ENCODE measurements at regions not wholly inside any gene's neighbourhood (a gene's known extent, or its start where the extent isn't known, plus 50 kb on each side); places are given as distances from the start of the nearest gene placed in this dataset.
"Not testable (repeated sequence)": the region's sequence is repeated elsewhere in the genome, so short reads cannot be mapped to it uniquely, and the experiment has no call there.

DNA sequence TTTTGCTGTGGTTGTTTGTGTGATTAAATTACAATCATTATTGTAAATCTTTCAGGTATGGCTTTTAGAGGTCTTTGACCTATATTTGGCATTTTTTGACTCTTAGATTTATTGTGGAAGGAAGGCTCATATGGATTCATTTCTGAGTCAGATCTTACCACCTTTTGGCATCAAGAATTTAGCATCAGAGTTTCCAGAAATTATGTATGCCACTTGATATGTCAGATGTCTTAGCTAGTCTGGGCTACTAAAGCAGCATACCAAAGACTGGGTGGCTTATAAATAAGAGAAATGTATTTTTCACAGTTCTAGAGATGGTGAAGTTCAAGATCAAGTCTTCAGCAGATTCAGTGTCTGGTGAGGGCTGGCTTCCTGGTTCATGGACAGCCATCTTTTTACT is 129.5 kb upstream of the PZP start:
- H3K4me3 ChIP-seq (ENCODE audit: low read depth in 1 of 3, low read length in 3 of 3): no peak overlapping the region
- no peak for DNase-seq (ENCODE audit: low spot score)
- H3K27ac ChIP-seq (ENCODE audit: low read depth in 1 of 2, low read length in 2 of 2): no peak overlapping the region
- H3K4me1 ChIP-seq (ENCODE audit: control insufficient read depth in 4 of 4, insufficient read depth in 4 of 4, low read length in 3 of 4): no peaks in the 10 kb centered on the region
- no peaks in the 10 kb centered on the region for H3K36me3 ChIP-seq (ENCODE audit: control insufficient read depth in 4 of 4, insufficient read depth in 3 of 4, low read depth in 1 of 4, low read length in 3 of 4)
- no peaks in the 10 kb centered on the region for H3K9me3 ChIP-seq (ENCODE audit: control insufficient read depth in 4 of 4, low read length in 3 of 4)
- TF ChIP-seq GABPA (IDR thresholded peaks at IDR 0.05 in 1 of 2, conservative IDR thresholded peaks at IDR 0.05 in 1 of 2) (no peak), RAD21 (IDR thresholded peaks at IDR 0.05) (no peak), EGR1 (IDR thresholded peaks at IDR 0.05; ENCODE audit: low read depth in 2 of 2) (no peak), TAF1 (conservative IDR thresholded peaks at IDR 0.05) (no peak), YY1 (IDR thresholded peaks at IDR 0.05) (no peak), HNF4A (conservative IDR thresholded peaks at IDR 0.05) (no peak), FOXA2 (IDR thresholded peaks at IDR 0.05) (no peak), JUND (IDR thresholded peaks at IDR 0.05) (no peak), SP1 (IDR thresholded peaks at IDR 0.05) (no peak)
- TF ChIP-seq, protein P1, sequence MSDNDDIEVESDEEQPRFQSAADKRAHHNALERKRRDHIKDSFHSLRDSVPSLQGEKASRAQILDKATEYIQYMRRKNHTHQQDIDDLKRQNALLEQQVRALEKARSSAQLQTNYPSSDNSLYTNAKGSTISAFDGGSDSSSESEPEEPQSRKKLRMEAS (IDR thresholded peaks at IDR 0.05): no peak
- TF ChIP-seq, protein P2, sequence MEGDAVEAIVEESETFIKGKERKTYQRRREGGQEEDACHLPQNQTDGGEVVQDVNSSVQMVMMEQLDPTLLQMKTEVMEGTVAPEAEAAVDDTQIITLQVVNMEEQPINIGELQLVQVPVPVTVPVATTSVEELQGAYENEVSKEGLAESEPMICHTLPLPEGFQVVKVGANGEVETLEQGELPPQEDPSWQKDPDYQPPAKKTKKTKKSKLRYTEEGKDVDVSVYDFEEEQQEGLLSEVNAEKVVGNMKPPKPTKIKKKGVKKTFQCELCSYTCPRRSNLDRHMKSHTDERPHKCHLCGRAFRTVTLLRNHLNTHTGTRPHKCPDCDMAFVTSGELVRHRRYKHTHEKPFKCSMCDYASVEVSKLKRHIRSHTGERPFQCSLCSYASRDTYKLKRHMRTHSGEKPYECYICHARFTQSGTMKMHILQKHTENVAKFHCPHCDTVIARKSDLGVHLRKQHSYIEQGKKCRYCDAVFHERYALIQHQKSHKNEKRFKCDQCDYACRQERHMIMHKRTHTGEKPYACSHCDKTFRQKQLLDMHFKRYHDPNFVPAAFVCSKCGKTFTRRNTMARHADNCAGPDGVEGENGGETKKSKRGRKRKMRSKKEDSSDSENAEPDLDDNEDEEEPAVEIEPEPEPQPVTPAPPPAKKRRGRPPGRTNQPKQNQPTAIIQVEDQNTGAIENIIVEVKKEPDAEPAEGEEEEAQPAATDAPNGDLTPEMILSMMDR (IDR thresholded peaks at IDR 0.05; ENCODE audit: low read depth, low read length, missing input control): no peak
- TF ChIP-seq, protein P3, sequence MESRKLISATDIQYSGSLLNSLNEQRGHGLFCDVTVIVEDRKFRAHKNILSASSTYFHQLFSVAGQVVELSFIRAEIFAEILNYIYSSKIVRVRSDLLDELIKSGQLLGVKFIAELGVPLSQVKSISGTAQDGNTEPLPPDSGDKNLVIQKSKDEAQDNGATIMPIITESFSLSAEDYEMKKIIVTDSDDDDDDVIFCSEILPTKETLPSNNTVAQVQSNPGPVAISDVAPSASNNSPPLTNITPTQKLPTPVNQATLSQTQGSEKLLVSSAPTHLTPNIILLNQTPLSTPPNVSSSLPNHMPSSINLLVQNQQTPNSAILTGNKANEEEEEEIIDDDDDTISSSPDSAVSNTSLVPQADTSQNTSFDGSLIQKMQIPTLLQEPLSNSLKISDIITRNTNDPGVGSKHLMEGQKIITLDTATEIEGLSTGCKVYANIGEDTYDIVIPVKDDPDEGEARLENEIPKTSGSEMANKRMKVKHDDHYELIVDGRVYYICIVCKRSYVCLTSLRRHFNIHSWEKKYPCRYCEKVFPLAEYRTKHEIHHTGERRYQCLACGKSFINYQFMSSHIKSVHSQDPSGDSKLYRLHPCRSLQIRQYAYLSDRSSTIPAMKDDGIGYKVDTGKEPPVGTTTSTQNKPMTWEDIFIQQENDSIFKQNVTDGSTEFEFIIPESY (IDR thresholded peaks at IDR 0.05): no peak
- TF ChIP-seq, protein P4, sequence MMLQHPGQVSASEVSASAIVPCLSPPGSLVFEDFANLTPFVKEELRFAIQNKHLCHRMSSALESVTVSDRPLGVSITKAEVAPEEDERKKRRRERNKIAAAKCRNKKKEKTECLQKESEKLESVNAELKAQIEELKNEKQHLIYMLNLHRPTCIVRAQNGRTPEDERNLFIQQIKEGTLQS (IDR thresholded peaks at IDR 0.05): no peak
- H3K27me3 ChIP-seq (ENCODE audit: control insufficient read depth in 4 of 4, insufficient read depth in 4 of 4, low read length in 3 of 4): no peaks in the 10 kb centered on the region
- H3K9ac ChIP-seq (ENCODE audit: low read depth in 1 of 2, low read length in 2 of 2): no peak overlapping the region

DNA sequence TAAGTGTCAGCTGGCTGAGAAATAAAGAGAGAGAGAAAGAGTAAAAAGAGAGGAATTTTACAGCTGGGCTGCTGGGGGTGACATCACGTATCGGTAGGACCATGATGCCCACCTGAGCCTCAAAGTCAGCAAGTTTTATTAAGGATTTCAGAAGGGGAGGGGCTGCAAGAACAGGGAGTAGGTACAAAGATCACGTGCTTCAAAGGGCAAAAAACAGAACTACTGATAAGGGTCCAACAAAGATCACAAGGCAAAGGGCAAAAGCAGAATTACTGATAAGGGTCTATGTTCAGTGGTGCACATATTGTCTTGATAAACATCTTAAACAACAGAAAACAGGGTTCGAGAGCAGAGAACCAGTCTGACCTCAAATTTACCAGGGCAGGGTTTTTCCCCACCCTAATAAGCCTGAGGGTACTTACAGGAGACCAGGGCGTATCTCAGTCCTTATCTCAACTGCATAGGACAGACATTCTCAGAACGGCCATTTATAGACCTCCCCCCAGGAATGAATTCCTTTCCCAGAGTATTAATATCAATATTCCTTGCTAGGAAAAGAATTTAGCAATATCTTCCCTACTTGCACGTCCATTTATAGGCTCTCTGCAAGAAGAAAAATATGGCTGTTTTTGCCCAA is 128.3 kb upstream of the PZP start:
- H3K27ac ChIP-seq (ENCODE audit: low read depth in 1 of 2, low read length in 2 of 2); H3K9me3 ChIP-seq (ENCODE audit: control insufficient read depth in 4 of 4, low read length in 3 of 4); H3K9ac ChIP-seq (ENCODE audit: low read depth in 1 of 2, low read length in 2 of 2); H3K4me1 ChIP-seq (ENCODE audit: control insufficient read depth in 4 of 4, insufficient read depth in 4 of 4, low read length in 3 of 4); DNase-seq (ENCODE audit: low spot score); H3K36me3 ChIP-seq (ENCODE audit: control insufficient read depth in 4 of 4, insufficient read depth in 3 of 4, low read depth in 1 of 4, low read length in 3 of 4); H3K27me3 ChIP-seq (ENCODE audit: control insufficient read depth in 4 of 4, insufficient read depth in 4 of 4, low read length in 3 of 4); H3K4me3 ChIP-seq (ENCODE audit: low read depth in 1 of 3, low read length in 3 of 3): not testable (repeated sequence)
- 74% methylated on average over 7 of the region's 7 CpGs for WGBS
- peak in 1 of 2 donors; percentile 6 for TF ChIP-seq HNF4A (conservative IDR thresholded peaks at IDR 0.05)

DNA sequence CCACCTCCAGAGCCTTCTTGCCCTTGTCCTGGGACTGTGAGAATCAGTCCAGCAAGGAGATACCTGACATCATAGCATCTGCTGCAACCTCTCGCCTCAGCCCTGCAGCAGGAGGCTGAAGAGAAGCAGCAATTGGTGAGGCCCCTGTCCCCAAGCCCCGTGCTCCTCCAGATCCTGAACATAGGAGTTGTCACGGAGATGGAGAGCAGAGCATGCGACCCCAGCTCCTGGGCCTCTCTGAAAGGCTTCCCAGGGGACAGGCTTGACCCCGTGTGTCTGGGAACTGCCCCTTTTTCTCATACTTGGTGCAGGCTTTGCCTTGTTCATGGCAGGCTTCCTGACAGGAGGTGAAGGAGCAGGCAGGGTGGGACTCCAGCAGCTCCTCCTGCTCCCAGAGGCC is 127.7 kb upstream of the PZP start:
- no peaks in the 10 kb centered on the region for H3K36me3 ChIP-seq (ENCODE audit: control insufficient read depth in 4 of 4, insufficient read depth in 3 of 4, low read depth in 1 of 4, low read length in 3 of 4)
- TF ChIP-seq YY1 (IDR thresholded peaks at IDR 0.05): no peak
- TF ChIP-seq, protein P3 (IDR thresholded peaks at IDR 0.05): no peak
- TF ChIP-seq SP1 (IDR thresholded peaks at IDR 0.05): no peak
- TF ChIP-seq, protein P1 (IDR thresholded peaks at IDR 0.05): no peak
- no peak for TF ChIP-seq TAF1 (conservative IDR thresholded peaks at IDR 0.05)
- TF ChIP-seq JUND (IDR thresholded peaks at IDR 0.05): no peak
- no peak for TF ChIP-seq EGR1 (IDR thresholded peaks at IDR 0.05; ENCODE audit: low read depth in 2 of 2)
- no peak for TF ChIP-seq FOXA1 (IDR thresholded peaks at IDR 0.05)
- TF ChIP-seq, protein P4 (IDR thresholded peaks at IDR 0.05): no peak
- TF ChIP-seq NR2F2 (IDR thresholded peaks at IDR 0.05): no peak

More for the DNA sequence above, 127.7 kb upstream of the PZP start:
- no peak overlapping the region for H3K27ac ChIP-seq (ENCODE audit: low read depth in 1 of 2, low read length in 2 of 2)
- DNase-seq (ENCODE audit: low spot score): no peak
- no peaks in the 10 kb centered on the region for H3K27me3 ChIP-seq (ENCODE audit: control insufficient read depth in 4 of 4, insufficient read depth in 4 of 4, low read length in 3 of 4)
- WGBS: 73% methylated on average over 5 of the region's 5 CpGs
- no peak overlapping the region for H3K4me3 ChIP-seq (ENCODE audit: low read depth in 1 of 3, low read length in 3 of 3)
- no peaks in the 10 kb centered on the region for H3K9me3 ChIP-seq (ENCODE audit: control insufficient read depth in 4 of 4, low read length in 3 of 4)
- H3K9ac ChIP-seq (ENCODE audit: low read depth in 1 of 2, low read length in 2 of 2): no peak overlapping the region
- H3K4me1 ChIP-seq (ENCODE audit: control insufficient read depth in 4 of 4, insufficient read depth in 4 of 4, low read length in 3 of 4): no peaks in the 10 kb centered on the region
